GM12872 (cell line): ENCODE measurements at regions not wholly inside any gene's neighbourhood (a gene's known extent, or its start where the extent isn't known, plus 50 kb on each side); places are given as distances from the start of the nearest gene placed in this dataset.

Experiments used
- CTCF ChIP-seq: IDR thresholded peaks from 3 replicates; pipeline ENCODE4 v1.5.1; 2011; ENCODE audit warnings: low read depth, mild to moderate bottlenecking, low read length, moderate library complexity; ENCODE audit not compliant: insufficient read depth

- TF ChIP-seq CTCF, result no peak
Observed at GRCh38 chr6:119620846-119621555, 271.4 kb upstream of the MAN1A1 start.

- TF ChIP-seq CTCF, result no peak
Observed at GRCh38 chr6:119614138-119614537, 264.6 kb upstream of the MAN1A1 start.

- no peak for TF ChIP-seq CTCF
Observed at GRCh38 chr6:119612911-119613381, 263.4 kb upstream of the MAN1A1 start.

GRCh38 chr6:119612176-119612891 lies 262.8 kb upstream of the MAN1A1 start:
- no peak for TF ChIP-seq CTCF

- no peak for TF ChIP-seq CTCF
Observed at GRCh38 chr6:119610754-119611153, 261.2 kb upstream of the MAN1A1 start.

- TF ChIP-seq CTCF, result no peak
Observed at GRCh38 chr6:119610265-119610664, 260.7 kb upstream of the MAN1A1 start.

GRCh38 chr6:119609865-119610264 lies 260.3 kb upstream of the MAN1A1 start:
- TF ChIP-seq CTCF, result no peak
